ENCODE measurements at regions not wholly inside any gene's neighbourhood (a gene's known extent, or its start where the extent isn't known, plus 50 kb on each side); places are given as distances from the start of the nearest gene placed in this dataset.

- TF ChIP-seq CTCF (IDR thresholded peaks at IDR 0.05) (no peak), POLR2A (IDR thresholded peaks at IDR 0.05) (no peak)
These were observed 211.4 kb upstream of the PARD3B start for GRCh38 chr2:204333861-204334260.

Data from lower leg skin (tissue), 3 donors.